NCI-H2171 (cell line): ENCODE measurements at regions not wholly inside any gene's neighbourhood (a gene's known extent, or its start where the extent isn't known, plus 50 kb on each side); places are given as distances from the start of the nearest gene placed in this dataset.
"Not testable (repeated sequence)": the region's sequence is repeated elsewhere in the genome, so short reads cannot be mapped to it uniquely, and the experiment has no call there.

Source experiments
- DNase-seq: peaks from one replicate; lab custom pipeline; 2025; lab: John Stamatoyannopoulos, UW

DNA sequence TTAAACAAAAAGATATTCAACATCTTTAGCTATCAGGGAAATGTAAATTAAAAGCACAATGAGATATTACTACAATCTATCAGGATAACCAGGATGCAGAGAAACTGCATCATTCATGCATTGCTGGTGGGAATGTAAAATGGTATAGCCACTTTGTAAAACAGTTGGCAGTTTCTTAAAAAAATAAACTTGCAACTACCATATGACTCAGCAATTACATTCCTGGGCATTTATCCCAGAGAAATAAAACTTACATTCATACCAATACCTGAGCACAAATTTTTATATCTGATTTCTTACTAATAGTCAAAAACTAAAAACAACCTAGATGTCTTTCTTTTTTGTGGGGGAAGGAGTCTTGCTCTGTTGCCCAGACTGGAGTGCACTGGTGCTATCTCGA, 190.3 kb upstream of the TAB2 start:
- no peak for DNase-seq

DNA sequence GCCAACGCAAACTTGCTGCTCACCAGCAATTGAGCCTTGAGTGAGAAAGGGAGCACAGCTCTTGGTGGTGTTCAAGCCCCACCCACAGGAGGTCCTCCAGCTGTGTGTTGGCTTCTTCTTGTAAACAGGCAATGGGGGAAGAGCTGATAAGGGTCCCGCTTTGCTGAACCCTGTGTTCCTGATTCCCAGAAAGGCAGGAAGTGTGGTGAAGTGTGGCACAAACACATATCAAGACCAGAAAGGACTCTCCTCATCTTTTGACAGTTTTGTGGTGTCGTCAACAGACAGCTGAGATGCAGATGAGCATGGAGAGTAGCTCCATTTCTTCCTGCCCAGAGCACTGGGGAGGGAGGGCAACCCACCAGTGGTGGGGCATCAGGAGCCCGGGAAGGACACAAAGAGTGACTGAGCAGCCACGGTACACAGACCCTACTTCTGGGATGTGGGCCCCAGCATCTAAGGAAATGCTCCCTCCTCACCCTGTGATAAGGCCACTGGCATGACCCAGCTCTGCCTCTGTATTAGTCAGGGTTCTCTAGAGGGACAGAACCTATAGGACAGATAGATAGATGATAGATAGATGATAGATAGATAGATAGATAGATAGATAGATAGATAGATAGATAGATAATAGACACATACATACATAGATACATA, 188.9 kb upstream of the TAB2 start:
- DNase-seq, result no peak

DNA sequence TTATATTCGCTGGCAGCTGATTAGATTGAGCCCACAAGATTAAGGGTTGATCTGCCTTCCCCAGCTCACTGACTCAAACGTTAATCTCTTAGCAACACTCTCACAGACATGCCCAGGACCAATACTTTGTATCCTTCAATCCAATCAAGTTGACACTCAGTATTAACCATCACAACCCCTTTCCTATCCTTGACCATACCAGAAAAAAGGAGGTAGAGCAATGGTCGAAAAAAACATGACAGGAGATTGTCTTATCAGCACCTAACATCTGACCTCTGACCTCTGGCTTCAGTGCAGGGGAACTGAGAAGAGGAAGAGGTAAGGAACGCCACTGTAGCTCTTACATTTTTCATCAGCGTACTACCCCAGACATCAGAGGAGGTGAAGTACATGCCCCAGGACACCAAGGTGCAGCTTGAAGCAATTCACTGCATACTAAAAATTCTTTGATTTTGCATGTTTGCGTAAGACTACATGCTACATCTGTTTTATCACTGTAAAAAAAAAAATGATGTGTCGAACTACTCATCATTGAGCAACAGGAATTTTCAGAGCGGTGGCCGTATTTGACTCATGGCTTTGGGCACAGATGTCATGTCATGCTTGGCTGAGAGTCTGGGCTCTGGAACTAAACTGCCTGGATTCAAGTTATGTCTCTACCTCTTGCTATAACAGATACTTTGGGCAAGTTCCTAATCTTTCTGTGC, 188.0 kb upstream of the TAB2 start:
- no peak for DNase-seq

DNA sequence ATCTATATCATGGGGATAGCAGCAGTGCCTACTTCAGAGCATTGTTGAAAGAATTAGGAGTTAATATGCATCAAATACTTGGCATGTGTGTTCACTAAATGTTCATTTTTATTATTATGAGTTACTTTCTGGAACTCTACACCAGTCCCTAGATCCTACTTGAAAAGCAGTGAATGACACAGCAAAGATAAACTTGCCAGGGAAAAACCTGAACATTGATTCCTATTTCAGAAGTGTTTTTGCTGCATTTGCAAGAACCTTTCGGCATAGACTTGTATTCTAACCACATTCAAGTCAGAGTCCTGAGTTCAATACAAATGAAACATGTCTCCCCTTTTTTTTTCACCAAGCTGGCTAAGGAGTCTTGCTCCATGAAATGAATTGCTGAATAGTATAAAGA, 187.4 kb upstream of the TAB2 start:
- DNase-seq, result no peak

DNA sequence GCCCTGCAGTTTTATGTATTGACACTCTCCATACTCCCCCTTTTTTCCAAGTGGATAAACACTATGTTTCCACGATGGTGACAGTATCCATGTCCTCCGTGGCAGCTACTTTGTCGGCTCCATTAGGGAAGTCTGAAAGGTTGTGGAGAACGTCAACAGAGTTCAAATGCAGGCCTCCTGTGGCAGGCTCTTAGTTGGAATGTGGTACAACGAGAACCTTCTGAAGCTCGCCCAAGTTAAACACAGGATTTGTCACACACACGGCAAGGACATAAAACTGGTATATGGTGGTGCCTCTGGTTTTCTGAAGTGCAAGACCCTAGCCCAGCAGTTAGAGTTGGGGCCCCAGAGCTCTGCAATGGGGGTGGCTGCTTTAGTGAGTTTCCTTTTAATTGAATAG, 187.0 kb upstream of the TAB2 start:
- DNase-seq, result no peak

DNA sequence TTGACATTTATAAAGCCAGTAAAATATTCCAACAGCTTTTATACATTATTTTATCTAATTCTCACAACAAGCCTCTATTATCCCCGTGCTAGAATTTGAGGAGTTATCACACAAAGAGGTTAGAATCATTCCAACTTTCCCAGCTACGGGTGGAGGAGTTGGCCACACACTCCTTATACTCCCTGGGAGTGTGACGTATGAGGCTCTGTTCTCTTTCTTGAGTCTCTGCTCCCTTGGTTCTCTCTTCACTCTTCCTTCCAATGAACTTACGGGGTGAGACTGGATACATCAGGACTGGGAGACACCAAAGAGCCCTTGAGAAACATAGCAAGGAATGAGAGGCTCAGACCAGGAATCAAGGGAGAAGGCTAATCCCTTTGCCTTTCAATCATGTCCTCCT, 185.6 kb upstream of the TAB2 start:
- no peak for DNase-seq

DNA sequence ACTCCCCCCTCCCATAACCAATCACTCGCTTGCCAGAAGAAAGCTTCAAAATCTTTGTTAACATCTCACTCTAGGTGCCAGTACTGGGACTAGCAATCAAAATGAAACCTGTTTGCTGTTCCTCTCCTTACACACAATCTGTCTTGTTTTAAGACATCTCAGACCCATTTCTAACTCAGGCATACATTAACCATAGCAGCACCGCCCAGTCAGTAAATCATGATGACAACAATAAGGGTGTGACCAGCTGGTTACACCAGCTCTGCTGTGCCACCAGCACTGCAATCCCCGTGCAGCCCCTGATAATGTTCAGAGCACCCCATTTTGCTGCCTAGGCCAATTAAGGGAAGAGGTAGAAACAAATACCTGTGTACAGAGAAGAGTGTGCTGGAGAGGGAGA, 185.2 kb upstream of the TAB2 start:
- no peak for DNase-seq

DNA sequence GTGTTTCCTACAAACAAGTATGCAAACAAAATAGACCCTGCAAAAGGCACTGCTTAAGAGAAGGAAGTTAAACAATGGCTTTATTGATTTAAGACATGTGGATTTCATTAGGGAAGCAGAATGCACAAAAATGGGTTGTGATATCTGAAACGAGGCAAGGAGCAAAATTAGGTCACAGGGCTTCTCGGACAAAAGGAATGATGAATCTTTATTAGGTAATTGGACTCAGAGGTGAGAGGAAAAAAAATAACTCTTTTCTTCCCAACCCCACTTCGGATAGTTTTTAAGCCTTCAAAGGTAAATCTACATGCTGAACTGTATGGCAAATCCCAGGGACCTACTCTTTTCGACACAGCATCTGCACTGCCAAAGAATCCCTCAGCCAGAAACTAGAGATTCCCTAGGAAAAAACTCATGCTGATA, 183.0 kb upstream of the TAB2 start:
- DNase-seq, result no peak

DNA sequence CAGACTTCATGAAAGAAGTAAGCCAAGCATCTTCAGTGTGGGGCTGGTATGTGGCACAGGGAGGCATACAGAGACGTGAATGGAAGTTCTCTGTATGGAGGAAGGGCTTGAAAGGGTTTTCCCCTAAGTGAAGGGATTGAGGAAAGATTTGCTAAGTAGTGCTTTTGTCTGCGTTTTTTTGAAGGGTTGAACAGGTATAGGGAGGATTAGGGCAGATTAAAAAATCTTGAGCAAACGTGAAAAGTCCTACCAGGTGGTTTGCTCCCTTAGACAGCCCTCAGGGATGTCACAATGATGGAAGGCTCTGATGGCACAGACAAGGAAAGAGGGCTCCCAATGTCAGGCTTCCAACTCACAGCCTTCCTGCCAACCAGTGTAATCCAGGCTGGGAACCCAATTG, 181.7 kb upstream of the TAB2 start:
- no peak for DNase-seq

DNA sequence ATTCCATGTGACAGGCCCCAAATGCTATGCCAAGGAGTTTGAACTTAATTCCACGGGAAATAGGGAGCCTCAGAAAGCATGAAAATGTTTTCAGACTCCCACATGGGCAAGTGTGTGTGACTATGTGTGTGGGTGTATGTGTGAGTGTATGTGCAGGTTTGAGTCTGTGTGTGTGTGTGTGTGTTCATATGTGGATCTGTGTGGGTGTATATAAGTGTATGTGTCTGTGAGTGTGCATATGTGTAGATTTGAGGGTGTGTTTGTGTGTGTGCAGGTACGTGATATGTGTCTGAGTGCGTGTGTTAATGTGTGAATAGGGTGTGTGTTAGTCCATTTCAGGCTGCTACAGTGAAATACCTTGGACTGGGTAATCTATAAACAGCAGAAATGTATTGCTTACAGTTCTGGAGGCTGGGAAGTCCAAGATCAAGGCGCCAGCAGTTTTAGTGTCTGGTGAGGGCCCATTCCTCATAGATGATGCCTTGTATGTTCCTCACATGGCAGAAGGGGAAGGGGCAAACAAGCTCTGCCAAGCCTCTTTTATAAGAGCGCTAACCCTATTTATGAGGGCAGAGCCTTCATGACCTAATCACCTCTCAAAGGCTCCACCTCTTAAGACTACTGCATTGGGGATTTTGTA, 181.1 kb upstream of the TAB2 start:
- no peak for DNase-seq

DNA sequence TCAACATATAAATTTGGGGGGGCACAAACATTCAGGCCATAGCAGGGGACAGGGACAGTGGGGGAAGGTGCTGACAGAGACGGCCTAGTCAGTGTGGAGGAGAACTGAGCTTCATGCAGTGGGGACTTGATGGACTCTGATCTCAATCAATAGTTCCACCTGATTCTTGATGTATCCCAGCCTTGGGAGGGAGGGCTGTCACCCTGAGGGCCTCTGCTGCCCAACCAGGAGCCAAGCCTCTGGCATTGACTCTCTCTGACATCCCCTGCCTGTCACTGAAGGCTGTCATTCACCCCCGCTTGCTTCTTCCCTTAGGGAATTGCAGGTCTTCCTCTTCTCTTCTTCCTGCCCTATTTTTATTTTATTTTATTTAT, 180.6 kb upstream of the TAB2 start:
- DNase-seq, result no peak

DNA sequence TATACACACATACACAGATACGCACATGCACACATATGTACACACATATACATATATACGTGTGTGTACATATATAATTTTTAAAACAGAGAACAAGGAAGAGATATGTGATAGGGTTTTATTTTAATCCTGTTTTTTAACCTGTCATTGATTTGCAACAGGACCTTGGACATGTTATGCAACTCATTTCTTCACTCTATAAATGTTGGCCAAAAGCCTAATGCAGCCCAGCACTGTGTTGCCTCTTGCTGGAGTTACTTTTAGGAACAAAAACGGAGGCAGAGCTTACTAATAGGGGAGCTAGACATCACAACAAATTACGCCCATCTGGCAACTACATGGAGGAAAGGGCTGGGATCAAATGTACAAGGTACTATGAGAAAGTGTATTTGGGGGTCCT, 179.9 kb upstream of the TAB2 start:
- DNase-seq, result no peak

DNA sequence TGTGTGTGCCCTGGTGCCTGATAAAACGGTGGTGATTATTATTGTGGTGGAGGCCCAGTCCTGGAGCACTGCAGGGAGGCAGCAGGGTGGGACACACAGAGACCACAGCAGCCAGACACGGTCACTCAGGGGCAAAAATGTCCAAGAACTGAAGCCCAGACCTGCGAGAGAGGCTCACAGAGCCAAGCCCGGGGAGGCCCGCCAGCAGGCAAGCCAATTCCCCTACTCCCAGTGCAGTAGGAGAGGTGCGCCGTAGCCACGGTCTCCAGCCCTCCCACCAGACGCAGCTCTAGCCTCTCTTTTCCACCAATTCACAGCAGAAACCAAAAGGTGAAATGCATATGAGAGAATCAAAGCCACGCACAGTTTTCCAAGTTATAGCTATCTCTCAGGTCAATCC, 179.4 kb upstream of the TAB2 start:
- no peak for DNase-seq

DNA sequence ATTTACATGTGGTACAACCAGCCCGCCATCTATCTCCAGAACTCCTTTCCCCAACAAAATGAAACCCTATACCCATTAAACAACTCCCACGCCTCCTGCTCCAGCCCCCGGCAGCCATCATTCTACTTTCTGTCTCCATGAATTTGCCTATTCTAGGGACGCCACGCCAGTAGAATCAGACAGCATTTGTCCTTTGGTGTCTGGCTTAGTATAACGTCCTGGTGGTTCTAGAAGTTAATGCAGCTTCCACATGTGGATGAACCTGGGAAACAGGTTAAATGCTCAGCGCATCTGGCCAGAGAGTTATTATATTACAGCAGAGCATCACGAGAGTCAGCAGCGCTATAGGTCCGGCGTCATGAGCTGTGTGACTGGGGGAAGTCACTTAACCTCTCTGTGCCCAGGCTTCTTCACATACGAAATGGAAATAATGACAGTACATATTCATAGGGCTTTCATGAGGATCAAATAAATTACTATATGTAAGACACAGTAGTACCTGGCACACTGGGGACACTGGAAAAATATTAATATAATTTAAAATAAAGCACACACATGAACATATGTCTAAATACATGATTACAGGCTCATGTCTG, 178.7 kb upstream of the TAB2 start:
- no peak for DNase-seq

DNA sequence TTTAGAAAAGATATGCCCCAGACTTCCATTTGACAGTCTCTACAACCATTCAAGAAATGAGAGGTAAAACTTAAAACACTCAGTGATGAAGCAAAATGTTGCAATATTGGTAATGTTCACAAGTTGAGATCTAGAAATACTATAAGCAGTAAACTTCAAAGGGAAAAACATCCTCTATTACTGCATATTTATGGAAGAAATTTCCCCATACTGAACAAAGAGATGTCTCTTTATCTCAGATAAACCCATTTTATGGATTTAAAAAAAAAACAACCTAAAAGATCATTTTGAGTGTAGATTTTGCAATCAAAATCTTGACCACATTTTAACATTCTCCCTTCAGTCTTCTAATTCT, 177.8 kb upstream of the TAB2 start:
- DNase-seq, result no peak

DNA sequence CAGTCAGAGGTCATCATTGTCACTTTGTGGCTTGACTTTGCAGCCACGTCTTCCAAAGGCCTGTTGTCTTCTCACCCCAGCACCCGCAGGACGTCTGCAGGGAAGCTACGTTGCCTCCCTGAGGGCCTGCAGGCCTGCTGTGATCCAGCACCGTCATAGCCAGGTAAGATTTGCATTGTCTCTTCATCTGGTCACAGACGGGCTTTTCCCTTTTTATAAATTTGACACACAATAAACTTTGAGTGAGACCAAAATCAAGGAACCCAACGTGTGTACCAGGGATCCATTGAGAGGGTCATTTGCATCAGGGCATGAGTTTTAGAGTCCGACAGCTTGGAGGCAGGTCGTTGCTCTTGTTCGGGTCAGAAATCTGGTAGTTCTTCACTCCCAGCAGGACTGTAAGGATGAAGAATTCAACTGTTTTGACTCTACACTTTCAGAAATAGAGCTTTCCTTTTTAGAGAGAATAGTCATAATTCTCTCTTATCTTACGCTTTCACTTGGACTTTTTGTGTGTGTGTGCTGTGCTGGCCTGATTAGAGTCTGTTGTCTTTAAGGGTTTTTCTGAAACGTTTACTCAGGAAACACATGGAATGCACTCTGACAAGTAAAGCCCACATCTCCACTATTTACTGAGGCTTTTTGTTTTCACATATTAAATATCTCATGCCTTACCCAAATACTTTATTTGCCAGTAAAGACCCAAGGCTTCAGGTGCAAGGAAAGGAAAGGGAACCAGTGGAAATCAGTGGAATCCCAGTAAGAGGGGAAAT, 177.2 kb upstream of the TAB2 start:
- DNase-seq, result no peak

DNA sequence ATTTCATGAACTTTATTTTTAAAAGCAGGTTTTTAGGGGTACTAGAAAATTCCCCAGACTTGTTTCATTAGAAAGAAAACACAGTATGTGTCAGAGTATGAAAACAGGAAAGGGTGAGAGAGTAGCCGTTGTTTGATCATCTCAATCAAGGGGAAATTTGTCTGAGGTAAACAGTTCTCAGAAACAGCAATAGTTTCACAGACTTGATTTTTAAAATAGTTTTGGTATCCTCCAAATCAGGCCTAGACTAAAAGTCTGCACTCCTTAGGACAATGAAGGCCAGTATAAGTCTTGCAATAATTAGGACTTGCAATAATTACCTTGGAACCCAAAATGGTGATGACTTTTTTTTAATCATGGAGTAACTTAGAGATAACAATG, 176.6 kb upstream of the TAB2 start:
- no peak for DNase-seq

DNA sequence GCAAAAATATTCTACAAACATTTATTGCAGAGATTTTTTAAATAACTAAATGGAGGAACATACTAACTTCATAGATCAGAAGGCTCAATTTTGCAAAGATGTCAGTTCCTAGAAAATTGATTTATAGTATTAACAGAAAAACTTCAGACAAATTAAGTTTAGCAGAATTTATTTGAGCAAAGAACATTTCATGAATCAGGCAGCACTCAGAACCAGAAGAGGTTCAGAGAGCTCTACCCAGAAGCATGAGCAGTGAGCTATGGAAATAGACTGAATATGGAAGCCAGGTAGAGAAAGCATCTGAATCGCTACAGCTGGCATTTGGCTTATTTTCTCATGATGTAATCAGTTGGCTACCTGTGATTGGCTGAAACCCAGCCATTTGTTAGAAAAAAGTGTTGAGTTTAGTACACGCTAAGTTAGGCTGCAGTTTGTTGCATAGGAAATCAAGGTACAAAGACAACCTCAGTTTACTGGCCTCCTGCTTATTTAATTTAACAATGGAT, 174.5 kb upstream of the TAB2 start:
- no peak for DNase-seq

DNA sequence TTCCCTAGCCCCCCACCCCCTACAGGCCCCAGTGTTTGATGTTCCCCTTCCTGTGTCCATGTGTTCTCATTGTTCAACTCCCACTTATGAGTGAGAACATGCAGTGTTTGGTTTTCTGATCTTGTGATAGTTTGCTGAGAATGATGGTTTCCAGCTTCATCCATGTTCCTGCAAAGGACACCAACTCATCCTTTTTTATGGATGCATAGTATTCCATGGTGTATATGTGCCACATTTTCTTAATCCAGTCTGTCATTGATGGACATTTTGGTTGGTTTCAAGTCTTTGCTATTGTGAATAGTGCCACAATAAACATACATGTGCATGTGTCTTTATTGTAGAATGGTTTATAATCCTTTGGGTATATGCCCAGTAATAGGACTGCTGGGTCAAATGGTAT, 171.7 kb upstream of the TAB2 start:
- not testable (repeated sequence) for DNase-seq

DNA sequence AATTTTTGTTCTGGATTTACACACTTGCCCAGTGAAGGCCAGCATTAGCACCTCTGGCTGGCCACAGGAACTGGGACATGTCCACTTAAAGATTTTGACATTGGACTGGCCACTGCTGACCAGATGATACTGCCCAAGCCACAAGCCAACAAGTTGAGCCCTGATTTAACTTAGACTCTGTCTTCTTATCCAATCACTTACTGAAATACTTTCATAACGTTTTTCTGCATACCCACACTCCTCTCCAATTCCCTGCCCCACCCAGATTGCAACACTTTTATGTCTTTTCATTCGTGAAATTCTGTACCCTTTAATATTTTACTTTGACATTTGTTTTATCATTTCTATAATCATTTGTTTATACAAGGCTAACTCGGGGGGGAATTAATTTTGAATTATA, 170.3 kb upstream of the TAB2 start:
- no peak for DNase-seq

DNA sequence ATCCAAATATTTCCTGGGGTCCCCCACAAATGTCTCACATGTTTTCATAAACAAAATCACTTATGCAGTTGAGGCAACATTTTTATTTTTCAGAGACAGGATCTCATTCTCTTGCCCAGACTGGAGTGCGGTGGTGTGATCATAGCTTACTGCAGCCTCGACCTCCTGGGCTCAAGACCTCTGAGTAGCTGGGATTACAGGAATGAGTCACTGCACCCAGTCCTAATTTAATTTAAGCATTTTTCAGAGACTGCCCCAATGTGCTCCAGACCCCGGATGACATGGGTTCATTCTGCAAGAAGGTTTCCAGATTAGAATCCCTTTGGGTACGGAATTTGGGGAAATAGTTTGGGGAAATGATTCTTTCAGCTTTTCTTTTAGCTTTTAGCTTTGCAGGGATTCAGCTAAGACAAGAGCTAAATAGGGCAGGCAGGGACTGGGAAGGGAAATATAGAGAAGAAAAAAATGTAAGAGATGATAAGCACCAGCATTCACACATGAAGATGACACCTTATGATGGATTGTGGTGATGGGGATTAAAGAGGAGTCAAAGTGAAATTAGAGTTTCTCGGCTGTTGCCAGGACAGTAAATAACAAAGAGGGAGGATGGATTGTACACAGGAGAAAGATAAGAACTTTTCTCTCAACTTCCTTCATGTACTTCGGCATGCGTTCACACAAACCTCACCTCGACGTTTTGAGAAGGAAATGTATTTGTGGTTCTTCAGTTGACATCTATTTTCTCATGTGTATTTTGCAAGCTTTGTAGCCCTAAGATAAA, 169.4 kb upstream of the TAB2 start:
- DNase-seq, result no peak

DNA sequence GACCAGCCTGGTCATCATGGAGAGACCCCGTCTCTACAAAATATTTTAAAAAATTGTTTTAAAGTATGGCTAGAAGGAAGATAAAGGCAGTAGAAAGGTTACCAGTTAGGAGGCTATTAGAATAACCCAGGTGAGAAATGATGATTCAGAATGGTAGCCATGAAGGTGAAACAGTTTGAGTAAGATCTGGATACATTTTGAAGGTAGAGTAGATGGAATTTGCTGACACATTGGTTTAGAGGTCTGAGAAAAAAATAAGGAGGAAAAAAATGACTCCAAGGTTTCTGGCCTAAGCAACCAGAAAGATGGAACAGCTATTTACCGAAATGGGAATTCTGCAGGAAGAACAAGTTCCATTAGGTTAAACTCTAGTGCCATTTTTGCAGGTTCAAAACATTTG, 167.9 kb upstream of the TAB2 start:
- DNase-seq, result no peak
